SK-N-SH (cell line): ENCODE measurements at regions not wholly inside any gene's neighbourhood (a gene's known extent, or its start where the extent isn't known, plus 50 kb on each side); places are given as distances from the start of the nearest gene placed in this dataset.

Source experiments
- CTCF ChIP-seq: fragments of 200-600 bp; sonication (generic); IDR thresholded peaks from 2 replicates; pipeline ENCODE4 v1.6.1; 2017; ENCODE audit warnings: antibody characterized with exemption, mild to moderate bottlenecking, moderate library complexity
- EZH2phosphoT487 ChIP-seq: fragments of 200-600 bp; sonication (generic); IDR thresholded peaks from 2 replicates; pipeline ENCODE4 v1.6.1; 2017; ENCODE audit warnings: low read depth, mixed run types, mild to moderate bottlenecking, antibody characterized with exemption, moderate library complexity, borderline replicate concordance
- GABPA ChIP-seq: IDR thresholded peaks from 2 replicates; pipeline ENCODE4 v1.4.0; 2012; ENCODE audit warnings: low read depth, mild to moderate bottlenecking
- JUND ChIP-seq: IDR thresholded peaks from 2 replicates; pipeline ENCODE4 v1.4.0; 2012
- NFIC ChIP-seq: IDR thresholded peaks from 2 replicates; pipeline ENCODE4 v1.4.0; 2012; ENCODE audit warnings: borderline replicate concordance
- POLR2AphosphoS5 ChIP-seq: IDR thresholded peaks from 2 replicates; pipeline ENCODE4 v1.6.1; 2012; ENCODE audit warnings: low read depth, low read length
- TF ChIP-seq, protein P1 (sequence below): fragments of 150-350 bp; IDR thresholded peaks from 2 replicates; pipeline ENCODE4 v1.6.1; 2017; ENCODE audit warnings: antibody characterized with exemption, low read length, low read depth, borderline replicate concordance

DNA sequence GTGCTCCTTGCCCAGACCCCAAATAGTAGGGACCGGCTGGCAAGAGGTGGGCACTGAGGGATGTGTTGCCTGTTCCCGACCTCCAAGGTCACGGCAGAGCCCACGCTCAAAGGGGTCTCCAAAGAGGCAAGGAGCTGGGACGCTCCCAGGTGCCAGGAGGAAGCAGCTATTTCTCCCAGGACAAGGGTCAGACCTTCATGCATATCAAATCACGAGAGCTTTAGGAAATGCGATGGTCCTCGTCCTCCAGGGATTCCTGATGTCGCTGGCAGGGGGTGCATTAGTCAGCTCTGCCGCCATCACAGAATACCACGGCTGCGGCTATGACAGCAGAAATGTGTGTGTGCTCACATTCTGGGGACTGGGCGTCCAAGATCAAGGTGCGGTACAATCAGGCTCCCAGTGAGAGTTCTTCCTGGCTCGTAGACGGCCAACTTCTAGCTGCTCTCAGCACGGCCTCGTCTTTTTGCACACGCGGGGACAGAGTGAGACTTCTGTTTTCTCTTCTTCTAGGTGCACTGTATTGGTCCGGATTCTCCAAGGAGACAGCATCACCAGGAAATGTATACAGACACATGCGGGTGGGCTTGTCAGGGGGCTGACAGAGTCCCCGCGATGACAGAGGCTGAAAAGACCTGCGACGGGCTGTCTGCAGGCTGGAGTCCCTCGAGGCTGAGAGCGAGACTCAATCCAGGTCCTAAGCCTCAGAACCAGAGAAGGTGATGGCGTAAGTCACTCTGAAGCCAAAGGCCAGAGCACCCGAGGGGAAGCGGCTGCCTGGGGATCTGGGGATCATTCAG lies 81.6 kb downstream of the SHANK2 start:
- TF ChIP-seq CTCF (no peak), NFIC (no peak), EZH2phosphoT487 (no peak), JUND (no peak), GABPA (no peak), POLR2AphosphoS5 (no peak)
- TF ChIP-seq, protein P1, sequence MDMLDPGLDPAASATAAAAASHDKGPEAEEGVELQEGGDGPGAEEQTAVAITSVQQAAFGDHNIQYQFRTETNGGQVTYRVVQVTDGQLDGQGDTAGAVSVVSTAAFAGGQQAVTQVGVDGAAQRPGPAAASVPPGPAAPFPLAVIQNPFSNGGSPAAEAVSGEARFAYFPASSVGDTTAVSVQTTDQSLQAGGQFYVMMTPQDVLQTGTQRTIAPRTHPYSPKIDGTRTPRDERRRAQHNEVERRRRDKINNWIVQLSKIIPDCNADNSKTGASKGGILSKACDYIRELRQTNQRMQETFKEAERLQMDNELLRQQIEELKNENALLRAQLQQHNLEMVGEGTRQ: no peak
